ENCODE measurements at regions not wholly inside any gene's neighbourhood (a gene's known extent, or its start where the extent isn't known, plus 50 kb on each side); places are given as distances from the start of the nearest gene placed in this dataset.
"Not testable (repeated sequence)": the region's sequence is repeated elsewhere in the genome, so short reads cannot be mapped to it uniquely, and the experiment has no call there.

DNA sequence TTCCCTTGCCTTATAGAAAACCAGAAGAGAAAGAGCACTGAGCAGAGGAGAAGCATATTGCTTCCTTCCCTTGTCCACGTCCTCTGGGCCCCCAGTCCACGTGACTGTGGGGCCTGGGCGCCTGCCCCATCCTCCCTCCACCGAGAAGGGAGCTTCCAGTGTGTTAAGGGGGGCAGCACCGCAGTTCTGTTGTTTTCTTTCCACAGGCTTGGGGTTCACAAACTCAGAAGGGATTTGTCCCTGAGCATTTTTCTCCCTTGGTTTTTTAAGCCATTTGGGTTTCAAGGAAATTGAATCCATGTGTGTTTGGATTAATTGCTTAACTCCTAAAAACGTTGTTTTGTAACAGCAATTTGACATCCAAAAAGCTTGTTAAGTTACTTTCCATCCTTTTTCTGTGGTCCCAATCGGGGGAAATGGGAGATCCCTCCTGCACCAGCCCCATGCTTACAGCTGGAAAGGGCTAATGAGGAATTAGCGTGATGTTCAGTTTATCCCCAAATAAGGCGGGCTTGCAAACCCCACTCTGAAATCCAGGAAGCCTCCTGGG lies 347.5 kb upstream of the TNRC6C start:
- peak; percentile 57 for DNase-seq

DNA sequence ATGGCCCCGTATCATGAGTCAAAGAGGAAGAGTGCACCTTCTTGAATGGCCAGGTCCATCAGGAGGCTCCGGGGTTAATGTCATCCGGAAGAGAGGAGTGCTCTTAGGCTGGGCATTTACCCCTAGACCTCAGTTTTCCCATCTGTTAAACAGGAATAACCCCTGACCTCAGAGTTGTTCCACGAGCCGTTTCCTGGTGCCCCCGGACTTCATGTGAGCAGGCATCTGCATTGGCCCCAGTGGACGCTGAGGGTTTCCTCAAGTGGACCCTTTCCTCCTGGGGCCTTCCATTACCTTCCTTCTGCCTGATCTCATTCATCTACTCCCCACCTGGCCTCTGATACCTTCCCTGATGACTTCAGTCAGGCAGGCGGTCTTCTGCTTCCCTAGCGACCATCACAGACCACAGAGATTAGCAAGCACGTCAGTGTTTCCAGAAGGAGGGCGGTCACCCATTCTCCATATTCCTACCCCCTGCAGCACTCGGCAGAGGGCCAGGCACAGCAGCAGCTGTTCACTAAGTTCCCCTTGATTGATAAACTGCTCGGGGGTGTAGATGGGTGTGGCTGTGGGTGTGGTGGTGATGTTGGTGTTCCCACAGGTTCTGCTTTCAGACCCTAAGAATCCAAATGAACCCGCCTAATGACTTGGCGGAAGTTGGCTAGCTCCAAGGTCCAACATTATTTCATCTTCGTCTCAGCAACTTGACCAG lies 346.6 kb upstream of the TNRC6C start:
- DNase-seq, result no peak

DNA sequence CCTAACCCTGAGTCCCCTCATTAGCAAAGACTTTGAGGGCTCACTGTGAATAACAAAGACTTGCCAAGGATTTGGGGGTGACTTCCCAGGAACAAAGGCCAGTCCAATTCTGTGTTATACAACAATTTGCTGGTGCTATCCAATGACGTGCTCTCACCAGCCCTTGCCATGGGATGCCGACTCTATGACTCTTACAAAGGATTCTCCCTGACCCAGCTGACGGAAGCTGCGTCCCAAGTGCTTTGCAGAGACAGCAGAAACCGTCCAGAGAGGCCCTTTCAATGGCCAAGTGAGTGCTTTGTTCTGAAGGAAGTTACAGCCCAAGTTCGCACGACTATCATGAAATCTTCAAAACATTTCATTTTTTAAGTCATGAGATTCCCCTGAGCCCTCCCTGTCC lies 345.3 kb upstream of the TNRC6C start:
- DNase-seq, result no peak

DNA sequence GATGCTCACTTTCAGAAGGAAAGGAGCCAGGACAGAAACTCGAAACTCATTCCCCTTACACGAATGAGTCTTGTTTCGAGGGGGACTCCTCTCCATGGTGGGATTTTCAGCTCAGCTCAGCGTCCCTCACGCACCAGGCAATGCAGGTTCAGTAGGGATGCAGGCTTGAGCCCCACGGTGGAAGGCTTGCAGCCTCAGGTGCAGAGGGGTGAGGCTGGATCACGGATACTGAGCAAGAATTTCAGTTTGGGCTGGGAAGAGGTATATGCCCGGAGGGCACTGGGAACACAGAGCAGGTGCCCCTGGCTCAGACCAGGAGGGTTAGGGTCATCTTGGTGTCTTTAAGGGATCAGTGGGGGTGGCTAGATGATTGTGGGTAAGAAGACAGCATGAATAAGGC lies 344.9 kb upstream of the TNRC6C start:
- no peak for DNase-seq

DNA sequence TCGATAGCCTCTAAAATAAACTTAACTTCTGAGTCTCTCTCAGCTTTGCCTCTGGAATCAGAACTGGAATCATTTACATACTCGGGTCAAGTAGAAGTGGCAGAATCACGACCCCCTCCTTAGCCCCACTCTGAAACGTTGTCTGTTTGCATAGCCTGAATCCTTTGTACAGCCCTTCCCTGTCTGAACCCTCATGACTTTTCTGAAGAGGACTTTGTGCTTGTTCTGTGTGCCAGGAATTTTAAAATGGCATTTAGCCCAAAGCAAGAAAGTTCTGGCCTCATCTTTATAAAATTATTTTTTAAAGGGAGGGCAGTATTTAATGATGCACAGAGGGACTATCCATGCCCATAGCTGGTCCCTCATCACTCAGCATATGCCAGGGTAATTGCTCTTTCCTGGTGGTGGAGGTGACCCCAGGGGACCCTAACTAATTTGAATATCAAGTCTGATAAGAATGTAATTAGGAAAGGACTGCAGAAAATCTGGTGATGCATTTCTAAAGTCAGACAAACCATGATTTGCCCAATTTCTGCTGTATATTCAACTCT lies 342.7 kb upstream of the TNRC6C start:
- DNase-seq, result no peak

DNA sequence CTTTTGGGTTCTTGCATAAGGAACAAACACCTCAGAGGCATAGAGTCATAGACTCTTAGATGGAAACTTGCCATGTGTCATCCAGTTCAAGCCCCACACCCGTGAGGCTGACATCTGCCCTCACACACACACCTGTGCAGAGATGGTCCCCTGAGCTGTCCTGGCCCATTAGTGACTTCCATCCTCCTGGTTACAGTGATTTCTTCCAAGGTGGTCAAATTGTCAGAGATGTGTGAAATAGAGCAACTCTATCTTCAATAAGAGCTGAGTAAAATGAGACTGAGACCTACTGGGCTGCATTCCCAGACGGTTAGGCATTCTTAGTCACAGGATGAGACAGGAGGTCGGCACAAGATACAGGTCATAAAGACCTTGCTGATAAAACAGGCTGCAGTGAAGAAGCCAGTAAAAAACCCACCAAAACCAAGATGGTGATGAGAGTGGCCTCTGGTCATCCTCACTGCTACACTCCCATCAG lies 342.2 kb upstream of the TNRC6C start:
- no peak for DNase-seq

DNA sequence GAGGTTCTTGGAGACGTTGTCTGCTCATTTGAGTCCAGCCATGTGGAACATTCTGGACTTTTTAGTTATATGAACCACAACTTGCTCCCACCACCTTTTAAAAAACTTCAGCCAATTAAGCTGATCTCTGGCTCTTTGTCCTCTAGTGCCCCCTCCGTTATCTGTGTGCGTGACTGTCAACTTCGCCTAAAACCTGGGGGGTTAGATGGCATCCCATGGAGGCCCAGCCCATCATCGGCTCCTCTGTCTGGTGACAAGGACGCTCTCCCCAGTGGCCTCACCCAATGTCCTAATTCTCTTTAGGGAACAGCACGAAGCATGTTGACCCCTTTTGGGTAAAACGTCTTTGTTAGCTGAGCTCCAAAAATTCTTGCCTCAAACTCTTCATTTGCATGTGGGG lies 341.0 kb upstream of the TNRC6C start:
- DNase-seq, result no peak

DNA sequence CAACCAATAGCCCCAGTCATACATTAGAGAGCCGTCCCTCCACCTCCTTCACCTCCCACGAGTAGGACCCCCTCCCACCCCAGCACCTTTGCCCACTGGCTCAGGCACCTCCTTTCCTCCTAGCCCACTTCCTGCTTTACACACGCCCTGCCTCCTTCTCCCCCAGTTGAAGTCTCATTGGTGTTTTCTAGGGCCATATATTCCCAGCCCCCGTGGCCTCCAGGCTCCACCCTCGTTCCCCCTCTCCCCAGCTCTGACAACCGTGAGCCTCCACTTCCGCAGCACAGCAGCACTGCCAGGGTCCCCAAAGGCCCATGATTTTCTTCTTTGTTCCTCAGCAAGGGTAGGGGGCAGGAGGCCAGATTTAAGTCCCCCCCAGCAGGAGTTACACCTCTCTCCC lies 340.3 kb upstream of the TNRC6C start:
- DNase-seq, result no peak

DNA sequence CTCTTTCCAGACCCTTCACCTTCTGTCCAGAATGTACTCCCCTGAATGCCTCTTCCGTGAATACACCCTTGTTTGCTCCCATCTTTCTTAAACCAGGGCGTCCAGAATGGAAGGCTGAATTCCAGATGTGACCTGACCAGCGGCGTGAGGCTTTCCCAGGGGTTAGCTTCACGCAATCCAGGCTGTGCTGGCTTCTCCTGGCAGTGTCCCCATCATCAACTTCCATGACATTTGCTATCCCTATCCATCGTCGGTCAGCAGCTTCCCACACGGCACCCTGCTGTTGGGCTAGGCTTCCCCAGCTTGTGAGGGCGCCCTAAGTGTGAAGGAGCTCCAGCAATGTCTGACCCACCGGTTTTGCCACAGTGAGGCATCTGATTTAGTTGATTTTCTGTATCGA lies 339.8 kb upstream of the TNRC6C start:
- no peak for DNase-seq

DNA sequence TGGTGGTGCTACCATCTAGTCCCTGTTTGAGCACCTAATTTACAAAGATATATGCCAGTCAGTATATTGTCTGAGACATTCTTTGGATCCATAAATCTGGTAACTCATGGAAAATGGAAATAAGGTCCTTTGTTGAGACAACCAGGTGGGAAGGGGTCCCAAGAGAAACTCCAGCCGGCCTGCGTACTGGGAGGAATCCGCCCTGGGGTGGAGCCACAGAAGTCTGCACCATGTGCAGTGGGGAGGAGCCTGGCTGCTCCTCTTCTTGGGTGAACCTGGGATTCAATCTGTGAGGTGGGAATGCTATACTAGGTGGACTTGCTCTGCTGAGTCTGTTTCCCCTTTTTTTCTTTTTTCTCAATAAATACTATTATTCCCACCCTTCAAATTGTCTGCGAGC lies 339.2 kb upstream of the TNRC6C start:
- DNase-seq, result no peak

DNA sequence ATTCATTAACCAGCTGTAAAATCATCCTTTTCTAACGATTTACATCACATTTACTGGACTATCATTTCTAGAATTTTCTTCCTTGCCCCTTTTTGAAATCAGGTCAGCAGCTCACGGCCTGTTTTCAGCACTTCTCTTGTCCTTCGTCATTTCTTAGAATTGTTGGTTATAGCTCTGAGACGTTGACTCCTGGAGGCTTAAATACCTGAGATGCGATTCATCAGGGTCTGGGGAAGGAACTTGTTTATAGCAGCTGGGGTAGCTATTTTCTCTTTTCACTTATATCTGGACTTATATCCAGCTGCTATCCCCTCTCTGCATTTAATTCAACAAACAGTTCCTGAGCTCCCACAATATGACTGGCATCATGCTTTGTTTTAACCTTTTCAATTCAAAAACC lies 338.7 kb upstream of the TNRC6C start:
- peak; percentile 54 for DNase-seq

DNA sequence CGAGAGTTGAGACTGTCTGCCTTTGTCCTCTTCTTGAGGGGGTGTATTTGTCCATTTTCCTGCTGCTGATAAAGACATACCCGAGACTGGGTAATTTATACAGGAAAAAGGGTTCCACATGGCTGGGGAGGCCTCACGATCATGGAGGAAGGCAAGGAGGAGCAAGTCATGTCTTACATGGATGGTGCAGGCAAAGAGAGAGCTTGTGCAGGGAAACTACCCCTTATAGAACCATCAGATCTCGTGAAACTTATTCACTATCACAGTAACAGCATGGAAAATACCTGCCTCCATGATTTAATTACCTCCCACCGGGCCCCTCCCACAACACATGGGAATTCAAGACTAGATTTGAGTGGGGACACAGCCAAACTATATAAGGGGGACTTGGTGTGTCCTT lies 338.2 kb upstream of the TNRC6C start:
- DNase-seq, result no peak

DNA sequence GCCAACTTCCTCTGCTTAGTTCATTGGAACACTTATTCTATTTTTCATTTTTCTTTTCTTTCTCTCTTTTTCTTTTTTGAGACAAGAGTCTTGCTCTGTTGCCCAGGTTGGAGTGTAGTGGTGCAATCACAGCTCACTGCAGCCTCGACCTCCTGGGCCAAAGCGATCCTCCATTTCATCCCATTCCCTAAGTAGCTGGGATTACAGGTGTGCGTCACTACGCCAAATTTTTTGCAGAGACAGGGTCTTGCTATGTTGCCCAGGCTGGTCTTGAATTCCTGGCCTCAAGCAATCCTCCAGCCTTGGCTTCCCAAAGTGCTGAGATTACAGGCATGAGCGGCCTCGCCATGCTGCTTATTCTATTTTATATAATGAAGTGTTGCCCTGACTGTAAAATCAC lies 336.4 kb upstream of the TNRC6C start:
- DNase-seq, result not testable (repeated sequence)

DNA sequence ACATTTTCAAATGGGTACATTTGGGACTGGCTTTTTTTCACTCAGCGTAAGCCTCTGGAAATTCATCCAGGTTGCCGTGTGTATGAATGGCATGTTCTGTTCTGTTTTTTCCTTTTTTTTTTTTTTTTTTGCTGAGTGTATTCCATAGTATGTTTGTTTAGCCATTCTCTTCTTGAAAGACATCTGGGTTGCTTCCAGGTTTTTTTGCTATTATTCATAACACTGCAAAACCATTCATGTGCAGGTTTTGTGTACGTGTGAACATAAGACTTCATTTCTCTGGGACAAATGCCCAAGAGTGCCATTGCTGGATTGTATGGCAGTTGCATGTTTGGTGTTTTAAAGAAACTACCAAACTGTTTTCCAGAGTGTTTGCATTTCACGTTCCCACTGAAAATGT lies 335.9 kb upstream of the TNRC6C start:
- no peak for DNase-seq

DNA sequence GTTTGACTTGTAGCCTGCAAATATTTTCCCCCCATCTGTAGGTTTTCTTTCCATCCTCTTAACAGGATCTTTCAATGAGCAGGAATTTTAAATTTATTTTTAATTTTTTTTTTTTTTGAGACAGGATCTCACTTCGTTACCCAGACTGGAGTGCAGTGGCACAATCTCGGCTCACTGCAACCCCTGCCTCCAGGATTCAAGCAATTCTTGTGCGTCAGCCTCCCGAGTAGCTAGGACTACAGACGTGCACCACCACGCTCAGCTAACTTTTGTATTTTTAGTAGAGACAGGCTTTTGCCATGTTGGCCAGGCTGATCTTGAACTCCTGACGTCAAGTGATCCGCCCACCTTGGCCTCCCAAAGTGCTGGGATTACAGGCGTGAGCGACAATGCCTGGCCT lies 335.2 kb upstream of the TNRC6C start:
- DNase-seq, result not testable (repeated sequence)

DNA sequence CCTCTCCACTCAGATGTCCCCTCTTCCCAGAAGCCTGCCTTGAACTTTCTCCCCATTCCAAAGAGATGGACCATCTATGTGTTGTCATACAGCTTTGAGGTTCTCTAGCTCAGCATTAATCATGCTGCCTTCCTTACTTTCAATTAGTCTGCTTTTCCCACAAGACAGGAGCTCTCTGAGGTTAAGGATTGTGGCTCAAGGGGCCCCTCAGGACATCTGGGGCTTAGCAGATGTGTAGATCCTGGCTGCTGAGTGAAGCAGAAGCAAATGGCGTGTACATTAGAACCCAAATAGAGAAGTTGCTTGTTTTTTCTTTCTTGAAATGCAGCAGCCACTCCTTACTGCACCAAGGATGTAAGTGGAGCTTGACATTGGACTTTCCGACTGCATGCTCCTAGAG lies 330.5 kb upstream of the TNRC6C start:
- no peak for DNase-seq

DNA sequence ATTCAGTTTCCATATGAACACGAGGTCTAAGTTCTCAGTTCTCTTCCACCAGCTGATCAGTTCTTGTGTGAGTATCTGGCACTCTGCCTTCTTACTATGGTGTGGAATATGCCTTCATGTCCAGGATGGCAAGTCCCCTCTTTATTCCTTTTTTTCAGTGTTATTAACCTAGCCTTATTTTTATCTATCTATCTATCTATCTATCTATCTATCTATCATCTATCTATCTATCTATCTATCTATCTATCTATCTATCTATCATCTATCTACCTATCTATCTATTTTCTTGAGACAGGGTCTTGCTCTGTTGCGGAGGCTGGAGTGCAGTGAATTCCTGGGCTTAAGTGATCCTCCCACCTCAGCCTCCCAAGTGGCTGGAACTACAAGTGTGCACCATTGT lies 329.2 kb upstream of the TNRC6C start:
- not testable (repeated sequence) for DNase-seq

DNA sequence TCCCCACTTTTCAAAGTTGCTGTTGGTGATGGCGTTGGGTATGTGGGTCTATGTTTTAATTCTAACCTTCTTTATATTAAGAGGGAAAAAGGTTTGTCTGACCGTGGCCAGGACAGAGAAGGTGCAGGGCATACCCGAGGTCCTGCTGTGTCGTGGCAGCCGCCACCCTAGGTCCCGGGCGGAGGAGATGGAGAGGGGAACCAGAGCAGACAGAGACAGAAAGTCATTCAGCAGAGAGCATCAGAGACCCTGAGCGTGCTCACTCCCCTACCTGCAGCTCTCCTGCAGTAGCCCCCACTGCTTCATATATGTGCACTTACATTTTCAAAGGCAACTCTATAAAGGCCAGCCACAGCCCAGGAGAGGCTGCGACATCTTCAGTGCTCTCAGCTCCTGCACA lies 327.2 kb upstream of the TNRC6C start:
- DNase-seq, result no peak

DNA sequence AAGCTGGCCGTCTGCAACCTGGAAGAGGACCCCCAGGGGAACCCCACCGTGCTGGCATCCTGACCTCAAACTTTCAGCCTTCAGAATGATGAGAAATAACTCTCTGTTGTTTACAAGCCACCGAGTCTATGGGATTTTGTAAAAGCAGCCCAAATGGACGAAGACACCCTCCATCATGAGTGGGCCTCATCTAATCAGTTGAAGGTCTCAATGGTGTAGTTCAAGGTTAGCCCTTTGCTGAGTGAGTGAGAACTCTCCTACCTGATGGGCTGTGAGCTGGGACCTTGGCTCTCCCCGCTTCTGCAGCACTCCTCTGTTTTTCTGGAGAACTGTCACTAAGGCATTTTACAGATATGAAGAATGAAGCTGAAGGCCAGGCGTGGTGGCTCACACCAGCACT lies 325.9 kb upstream of the TNRC6C start:
- no peak for DNase-seq

DNA sequence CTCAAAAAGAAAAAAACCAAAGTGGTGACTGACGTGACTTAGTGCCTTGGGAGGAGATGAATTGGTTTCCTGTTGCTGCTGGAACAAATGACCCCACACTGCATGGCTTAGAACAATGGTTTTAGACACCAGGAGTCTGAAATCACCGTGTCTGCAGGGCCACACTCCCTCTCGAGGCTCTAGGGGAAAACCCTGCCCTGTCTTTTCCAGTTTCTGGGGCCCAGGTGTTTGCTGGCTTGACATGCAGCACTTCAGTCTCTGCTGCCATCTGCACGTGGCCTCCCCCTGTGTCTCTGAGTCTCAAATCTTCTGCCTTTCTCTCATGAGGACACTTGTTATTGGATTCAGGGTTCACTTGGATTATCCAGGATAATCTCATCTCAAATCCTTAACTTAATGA lies 323.8 kb upstream of the TNRC6C start:
- no peak for DNase-seq

DNA sequence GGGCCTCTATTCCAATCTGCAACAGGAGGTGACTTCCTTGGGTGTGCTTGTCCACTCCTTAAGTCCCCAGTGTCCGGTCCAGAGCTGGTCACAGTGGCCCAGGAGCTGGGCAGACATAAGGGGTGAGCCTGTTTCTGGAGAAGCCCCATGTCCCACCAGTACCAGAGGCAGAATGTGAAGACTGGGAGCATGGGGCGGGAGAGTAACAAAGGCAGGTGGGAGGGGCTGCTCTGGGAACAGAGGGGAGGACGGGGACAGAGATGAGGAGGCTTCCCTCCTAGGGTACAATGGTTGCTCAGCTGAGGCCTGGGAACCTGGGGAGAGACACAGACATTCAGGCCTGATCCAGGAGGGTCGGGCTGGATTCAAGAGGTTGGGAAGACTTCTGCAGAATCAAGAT lies 323.3 kb upstream of the TNRC6C start:
- no peak for DNase-seq

DNA sequence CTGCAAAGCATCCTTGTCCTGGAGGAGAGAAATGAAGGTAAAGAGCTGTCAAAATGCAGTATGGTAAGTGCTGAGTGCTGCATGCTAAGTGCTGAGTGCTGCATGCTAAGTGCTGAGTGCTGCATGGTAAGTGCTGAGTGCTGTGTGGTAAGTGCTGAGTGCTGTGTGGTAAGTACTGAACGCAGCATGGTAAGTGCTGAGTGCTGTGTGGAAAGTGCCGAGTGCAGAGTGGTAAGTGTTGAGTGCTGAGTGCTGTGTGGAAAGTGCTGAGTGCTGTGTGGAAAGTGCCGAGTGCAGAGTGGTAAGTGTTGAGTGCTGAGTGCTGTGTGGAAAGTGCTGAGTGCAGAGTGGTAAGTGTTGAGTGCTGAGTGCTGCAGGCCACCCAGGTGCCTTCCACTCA lies 322.7 kb upstream of the TNRC6C start:
- not testable (repeated sequence) for DNase-seq

DNA sequence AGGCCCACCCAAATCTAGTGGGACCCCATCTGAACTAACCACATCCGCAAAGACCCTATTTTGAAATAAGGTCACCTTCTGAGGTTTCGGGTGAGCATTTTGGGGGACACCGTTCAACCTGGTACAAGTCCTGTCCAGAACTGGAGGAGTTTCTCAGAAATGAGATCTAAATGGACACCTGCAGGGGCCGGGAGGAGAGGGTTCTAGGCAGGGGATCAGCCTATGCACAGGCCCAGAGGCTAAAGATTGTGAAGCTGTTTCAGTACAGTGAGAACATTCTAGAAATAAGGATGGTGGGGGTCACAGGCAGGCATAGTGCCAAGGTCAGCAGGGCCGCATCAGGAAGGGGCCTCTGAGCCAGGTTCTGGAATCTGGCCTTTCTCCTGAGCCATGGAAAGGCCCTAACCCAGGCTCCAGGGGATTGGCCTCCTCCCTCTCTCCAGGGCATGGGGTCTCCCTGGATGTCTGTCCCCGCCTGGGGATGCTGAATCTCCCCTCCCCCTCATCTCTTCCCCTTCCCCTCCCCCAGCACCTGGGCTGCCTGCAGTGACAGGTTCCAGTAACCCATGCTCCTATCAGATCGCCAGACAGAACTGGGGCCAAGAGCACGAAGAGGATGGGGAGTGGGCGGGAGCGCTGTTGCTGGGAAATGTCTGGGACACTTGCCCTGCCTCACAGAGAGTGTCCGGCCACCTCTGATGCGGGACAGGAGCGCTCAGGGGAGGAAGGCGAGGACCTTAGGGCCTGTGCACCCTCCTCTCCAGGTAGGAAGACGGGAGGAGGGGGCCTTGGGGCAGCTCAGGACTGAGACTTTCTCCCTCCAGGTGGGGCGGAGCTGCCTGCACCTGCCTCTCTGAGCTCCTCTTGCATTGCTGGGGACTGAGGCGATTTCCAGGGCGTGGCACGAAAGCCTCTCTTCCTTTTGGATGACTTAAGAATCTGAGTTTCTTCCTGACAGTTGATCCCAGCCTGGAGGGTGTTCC lies 321.4 kb upstream of the TNRC6C start:
- no peak for DNase-seq

Data from fibroblast of skin of right quadriceps (primary cell).